PC-3 (cell line): ENCODE measurements at regions not wholly inside any gene's neighbourhood (a gene's known extent, or its start where the extent isn't known, plus 50 kb on each side); places are given as distances from the start of the nearest gene placed in this dataset.
"Not testable (repeated sequence)": the region's sequence is repeated elsewhere in the genome, so short reads cannot be mapped to it uniquely, and the experiment has no call there.

Experiments
- ATAC-seq: fragments of 200-7000 bp; cut with Tn5 transposase; 2 replicates; pipeline ENCODE4 v1.9.1; 2020; ENCODE audit warnings: mild to moderate bottlenecking, moderate library complexity
- BruUV-seq: library from RNA; stranded (reverse); fragments of 400-500 nt; replicated peaks from 2 replicates; lab custom pipeline; 2021; lab: Mats Ljungman, UMichigan
- CTCF ChIA-PET: fragments of 300-600 bp; sonication (Branson Sonifier 250); formaldehyde crosslinking; loops from one replicate; lab custom pipeline; 2022; ENCODE audit warnings: antibody characterized with exemption; lab: Charles Lee
- POLR2A ChIA-PET: fragments of 300-600 bp; sonication (Branson Sonifier 250); formaldehyde crosslinking; loops from one replicate; lab custom pipeline; 2022; ENCODE audit warnings: antibody characterized with exemption; ENCODE audit not compliant: unreplicated experiment; lab: Charles Lee
- DNase-seq: peaks from one replicate; pipeline ENCODE4 v3.0.0-alpha.2; 2015
- H2AFZ ChIP-seq: fragments of 300-600 bp; sonication (generic); 2 replicates; pipeline ENCODE4 v1.6.0; 2016; ENCODE audit warnings: antibody characterized with exemption, low read length
- H3F3A ChIP-seq: fragments of 300-600 bp; sonication (generic); one replicate; pipeline ENCODE4 v1.6.0; 2017; ENCODE audit warnings: antibody characterized with exemption, low read length, control low read depth, mild to moderate bottlenecking; ENCODE audit not compliant: unreplicated experiment
- H3K27ac ChIP-seq: fragments of 300-600 bp; sonication (generic); 2 replicates; pipeline ENCODE4 v1.5.1; 2016; ENCODE audit warnings: mild to moderate bottlenecking, low read length
- H3K27me3 ChIP-seq: fragments of 300-600 bp; sonication (generic); 2 replicates; pipeline ENCODE4 v1.6.1; 2016; ENCODE audit warnings: low read length, mixed read lengths
- H3K36me3 ChIP-seq: fragments of 300-600 bp; sonication (generic); 2 replicates; pipeline ENCODE4 v1.6.1; 2016; ENCODE audit warnings: low read depth, mixed run types, low read length, mixed read lengths
- H3K4me1 ChIP-seq: fragments of 300-600 bp; sonication (generic); 2 replicates; pipeline ENCODE4 v1.5.1; 2016; ENCODE audit warnings: low read length; ENCODE audit not compliant: insufficient read depth
- H3K4me2 ChIP-seq: fragments of 300-600 bp; sonication (generic); 2 replicates; pipeline ENCODE4 v1.6.0; 2016; ENCODE audit warnings: low read length
- H3K4me3 ChIP-seq: fragments of 300-600 bp; sonication (generic); 2 replicates; pipeline ENCODE4 v1.5.1; 2016; ENCODE audit warnings: mild to moderate bottlenecking, low read length, mixed read lengths
- H3K79me2 ChIP-seq: fragments of 300-600 bp; sonication (generic); 2 replicates; pipeline ENCODE4 v1.6.1; 2017; ENCODE audit warnings: low read length, mixed read lengths
- H3K9ac ChIP-seq: fragments of 300-600 bp; sonication (generic); 2 replicates; pipeline ENCODE4 v1.6.0; 2016; ENCODE audit warnings: mild to moderate bottlenecking, low read length
- H3K9me2 ChIP-seq: fragments of 300-600 bp; sonication (generic); replicated peaks from 2 replicates; pipeline ENCODE4 v1.6.1; 2016; ENCODE audit warnings: mixed run types, low read length, mixed read lengths
- H3K9me3 ChIP-seq: fragments of 300-600 bp; sonication (generic); 2 replicates; pipeline ENCODE4 v1.6.1; 2016; ENCODE audit warnings: low read length, mixed read lengths
- H4K20me1 ChIP-seq: fragments of 300-600 bp; sonication (generic); 2 replicates; pipeline ENCODE4 v1.6.1; 2016; ENCODE audit warnings: low read length, mixed read lengths
- CTCF ChIP-seq: fragments of 300-600 bp; sonication (generic); conservative IDR thresholded peaks from 2 replicates; pipeline ENCODE4 v1.5.1; 2017; ENCODE audit warnings: antibody characterized with exemption, low read depth, mild to moderate bottlenecking, low read length
- EZH2 ChIP-seq: fragments of 300-600 bp; sonication (generic); IDR thresholded peaks from one replicate; pipeline ENCODE4 v1.6.1; 2017; ENCODE audit warnings: antibody characterized with exemption, mild to moderate bottlenecking, low read length; ENCODE audit not compliant: unreplicated experiment
- EZH2phosphoT487 ChIP-seq: fragments of 300-600 bp; sonication (generic); IDR thresholded peaks from 2 replicates; pipeline ENCODE4 v1.6.1; 2018; ENCODE audit warnings: mild to moderate bottlenecking, antibody characterized with exemption, low read length, borderline replicate concordance
- intact Hi-C: fragments of 100-400 bp; cut with micrococcal nuclease; formaldehyde crosslinking; loops from 2 replicates; pipeline ENCODE4 v1.9.0; 2023

GRCh38 chr7:156036153-156036552 is 223.9 kb upstream of the SHH start:
- H3K4me1 ChIP-seq, result peaks cover 30% of the 10 kb centered on the region
- no peaks in the 10 kb centered on the region for H3K36me3 ChIP-seq
- H3K27ac ChIP-seq, result 0 out of 2 replicates have a peak overlapping the region, but pooled peaks have one; percentile 2
- intact Hi-C loops, result loop anchor here (1.0 to 5.0 kb wide), 3 partner anchors 29 to 159 kb away; no protein-coding TSS in a partner anchor
- ChIA-PET CTCF (no interaction called here), POLR2A (no interaction called here)
- H4K20me1 ChIP-seq, result no peaks in the 10 kb centered on the region
- H3F3A ChIP-seq, result no peaks in the 10 kb centered on the region
- no peak overlapping the region for H3K9ac ChIP-seq
- BruUV-seq, result no TSS peak
- H3K9me2 ChIP-seq, result no peaks in the 10 kb centered on the region
- no peaks in the 10 kb centered on the region for H3K79me2 ChIP-seq
- TF ChIP-seq EZH2phosphoT487, result no peak
- TF ChIP-seq EZH2, result no peak
- no peak for TF ChIP-seq CTCF
- DNase-seq (peak; percentile 73), ATAC-seq (peak; percentile 80)
- peak overlapping the region; percentile 63 for H3K4me2 ChIP-seq
- no peaks in the 10 kb centered on the region for H3K27me3 ChIP-seq
- no peak overlapping the region for H2AFZ ChIP-seq
- H3K4me3 ChIP-seq, result no peak overlapping the region
- H3K9me3 ChIP-seq, result no peaks in the 10 kb centered on the region

GRCh38 chr7:156035387-156035786 is 223.1 kb upstream of the SHH start:
- H3K79me2 ChIP-seq, H3K27ac ChIP-seq, H3K9me2 ChIP-seq, H3K9ac ChIP-seq, H3K4me3 ChIP-seq, H2AFZ ChIP-seq, H3K36me3 ChIP-seq, POLR2A ChIA-PET, H3K27me3 ChIP-seq, H3K9me3 ChIP-seq, DNase-seq, ATAC-seq, H3F3A ChIP-seq, BruUV-seq, CTCF ChIA-PET, H4K20me1 ChIP-seq: not testable (repeated sequence)
- peak overlapping the region; percentile 63; the same call in 1 of the 2 replicates for H3K4me2 ChIP-seq
- intact Hi-C loops, result loop anchor here (5.0 kb wide), 1 partner anchor 158 kb away; no protein-coding TSS in a partner anchor
- H3K4me1 ChIP-seq, result peaks cover 30% of the 10 kb centered on the region

GRCh38 chr7:156034397-156034796 is 222.1 kb upstream of the SHH start:
- no TSS peak for BruUV-seq
- Histone ChIP-seq H3K9me3 (no peaks in the 10 kb centered on the region), H3K36me3 (no peaks in the 10 kb centered on the region), H3K9ac (no peak overlapping the region), H3F3A (no peaks in the 10 kb centered on the region), H3K27me3 (no peaks in the 10 kb centered on the region), H3K27ac (no peak overlapping the region), H3K4me3 (no peak overlapping the region), H3K9me2 (no peaks in the 10 kb centered on the region), H3K4me2 (no peak overlapping the region), H4K20me1 (no peaks in the 10 kb centered on the region), H3K79me2 (no peaks in the 10 kb centered on the region), H2AFZ (no peak overlapping the region), H3K4me1 (peaks cover 30% of the 10 kb centered on the region)
- peak; percentile 43 for DNase-seq
- intact Hi-C loops, result no loop called here
- ChIA-PET POLR2A (no interaction called here), CTCF (no interaction called here)
- ATAC-seq, result peak; percentile 41
- TF ChIP-seq EZH2phosphoT487 (no peak), CTCF (no peak), EZH2 (no peak)
